ENCODE measurements at regions not wholly inside any gene's neighbourhood (a gene's known extent, or its start where the extent isn't known, plus 50 kb on each side); places are given as distances from the start of the nearest gene placed in this dataset.

DNA sequence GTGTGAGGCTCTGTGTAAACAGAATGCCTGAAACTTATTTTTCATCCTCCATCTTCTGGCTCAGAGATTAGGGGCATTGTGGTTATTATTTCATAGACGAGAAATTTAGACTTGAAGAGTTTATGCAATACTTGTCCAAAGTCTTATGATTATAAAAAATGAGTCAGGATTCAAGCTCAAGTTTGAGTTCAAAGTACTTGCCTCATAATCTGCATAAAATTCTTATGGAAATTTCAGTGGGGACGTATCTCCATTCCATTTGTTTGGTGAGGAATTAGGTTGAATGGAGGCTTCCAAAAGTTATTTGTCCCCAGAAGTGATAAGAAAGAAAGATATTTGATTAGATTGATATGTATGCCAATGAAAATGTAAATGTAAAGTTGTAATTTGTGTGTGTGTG is 93.7 kb upstream of the CLVS2 start:
- H3K4me1 Mint-ChIP-seq: no peaks in the 10 kb centered on the region
- no peaks in the 10 kb centered on the region for H3K27me3 Mint-ChIP-seq (ENCODE audit: insufficient read depth, low read depth)
- Histone ChIP-seq H2AFZ (replicated peaks) (no peak overlapping the region), H3K79me2 (ENCODE audit: low read depth) (no peaks in the 10 kb centered on the region), H3K4me2 (no peak overlapping the region), H3F3A (ENCODE audit: low read depth) (no peaks in the 10 kb centered on the region), H3K36me3 (no peaks in the 10 kb centered on the region), H3K9me3 (ENCODE audit: low read depth) (no peaks in the 10 kb centered on the region), H3K9ac (no peak overlapping the region), H3K27ac (no peak overlapping the region), H4K20me1 (ENCODE audit: low read depth) (no peaks in the 10 kb centered on the region), H3K4me3 (no peak overlapping the region), H3K27me3 (peaks cover 3% of the 10 kb centered on the region), H3K4me1 (no peaks in the 10 kb centered on the region)
- H3K27ac Mint-ChIP-seq: no peak overlapping the region
- no peak for DNase-seq (ENCODE audit: low spot score)
- TF ChIP-seq EZH2phosphoT487 (IDR thresholded peaks at IDR 0.05) (no peak), CTCF (IDR thresholded peaks at IDR 0.05) (no peak)
- no peaks in the 10 kb centered on the region for H3K9me3 Mint-ChIP-seq
- H3K36me3 Mint-ChIP-seq: no peaks in the 10 kb centered on the region
- no peak overlapping the region for H3K4me3 Mint-ChIP-seq

GRCh38 chr6:122903266-122903915 is 92.6 kb upstream of the CLVS2 start:
- H3F3A ChIP-seq (ENCODE audit: low read depth): no peaks in the 10 kb centered on the region
- no peak overlapping the region for H2AFZ ChIP-seq (replicated peaks)
- no peak for DNase-seq (ENCODE audit: low spot score)
- H3K79me2 ChIP-seq (ENCODE audit: low read depth): no peaks in the 10 kb centered on the region
- H3K36me3 ChIP-seq: no peaks in the 10 kb centered on the region
- H3K27ac ChIP-seq: no peak overlapping the region
- no peaks in the 10 kb centered on the region for H3K9me3 Mint-ChIP-seq
- H3K27ac Mint-ChIP-seq: no peak overlapping the region
- no peak overlapping the region for H3K4me3 ChIP-seq
- H3K27me3 ChIP-seq: peaks cover 3% of the 10 kb centered on the region
- H3K4me3 Mint-ChIP-seq: no peak overlapping the region
- H4K20me1 ChIP-seq (ENCODE audit: low read depth): no peaks in the 10 kb centered on the region
- no peaks in the 10 kb centered on the region for H3K36me3 Mint-ChIP-seq
- H3K4me1 ChIP-seq: no peaks in the 10 kb centered on the region
- no peak overlapping the region for H3K4me2 ChIP-seq
- no peaks in the 10 kb centered on the region for H3K27me3 Mint-ChIP-seq (ENCODE audit: insufficient read depth, low read depth)
- no peaks in the 10 kb centered on the region for H3K9me3 ChIP-seq (ENCODE audit: low read depth)
- H3K9ac ChIP-seq: no peak overlapping the region
- no peaks in the 10 kb centered on the region for H3K4me1 Mint-ChIP-seq
- TF ChIP-seq CTCF (IDR thresholded peaks at IDR 0.05) (no peak), EZH2 (IDR thresholded peaks at IDR 0.05) (no peak), EZH2phosphoT487 (IDR thresholded peaks at IDR 0.05) (no peak)

GRCh38 chr6:122904166-122904565 is 91.9 kb upstream of the CLVS2 start:
- no peaks in the 10 kb centered on the region for H3K9me3 Mint-ChIP-seq
- no peak overlapping the region for H3K4me2 ChIP-seq

More at GRCh38 chr6:122904166-122904565, 91.9 kb upstream of the CLVS2 start:
- no peak overlapping the region for H3K27ac ChIP-seq
- TF ChIP-seq CTCF (IDR thresholded peaks at IDR 0.05): no peak
- TF ChIP-seq EZH2phosphoT487 (IDR thresholded peaks at IDR 0.05): no peak
- TF ChIP-seq EZH2 (IDR thresholded peaks at IDR 0.05): no peak
- H3F3A ChIP-seq (ENCODE audit: low read depth): no peaks in the 10 kb centered on the region
- H3K4me3 ChIP-seq: no peak overlapping the region
- H3K9ac ChIP-seq: no peak overlapping the region
- no peaks in the 10 kb centered on the region for H3K36me3 ChIP-seq
- H3K79me2 ChIP-seq (ENCODE audit: low read depth): no peaks in the 10 kb centered on the region
- peaks cover 3% of the 10 kb centered on the region for H3K27me3 ChIP-seq
- H4K20me1 ChIP-seq (ENCODE audit: low read depth): no peaks in the 10 kb centered on the region
- Mint-ChIP-seq H3K4me3 (no peak overlapping the region), H3K4me1 (no peaks in the 10 kb centered on the region), H3K27me3 (ENCODE audit: insufficient read depth, low read depth) (no peaks in the 10 kb centered on the region), H3K36me3 (no peaks in the 10 kb centered on the region), H3K27ac (no peak overlapping the region)
- H2AFZ ChIP-seq (replicated peaks): no peak overlapping the region
- H3K9me3 ChIP-seq (ENCODE audit: low read depth): no peaks in the 10 kb centered on the region
- no peak for DNase-seq (ENCODE audit: low spot score)
- no peaks in the 10 kb centered on the region for H3K4me1 ChIP-seq

Data from neural progenitor cell (in vitro differentiated cells).